ENCODE measurements at regions not wholly inside any gene's neighbourhood (a gene's known extent, or its start where the extent isn't known, plus 50 kb on each side); places are given as distances from the start of the nearest gene placed in this dataset.
"Not testable (repeated sequence)": the region's sequence is repeated elsewhere in the genome, so short reads cannot be mapped to it uniquely, and the experiment has no call there.

GRCh38 chr1:72375226-72375625 is 92.9 kb upstream of the NEGR1 start:
- Histone ChIP-seq H3K4me1 (ENCODE audit: control insufficient read depth, insufficient read depth, low read length) (no peaks in the 10 kb centered on the region), H3K4me3 (ENCODE audit: low read length) (no peak overlapping the region), H3K4me2 (ENCODE audit: low read length) (no peak overlapping the region), H3K9ac (ENCODE audit: low read depth, low read length) (no peak overlapping the region), H3K9me3 (replicated peaks; ENCODE audit: low read length) (no peaks in the 10 kb centered on the region), H3K27me3 (ENCODE audit: control insufficient read depth, insufficient read depth, low read length) (no peaks in the 10 kb centered on the region), H3K36me3 (ENCODE audit: insufficient read depth, low read length) (no peaks in the 10 kb centered on the region)

- H3K4me1 ChIP-seq (ENCODE audit: control insufficient read depth, insufficient read depth, low read length), result peaks cover 4% of the 10 kb centered on the region
- no peaks in the 10 kb centered on the region for H3K9me3 ChIP-seq (replicated peaks; ENCODE audit: low read length)
- H3K4me3 ChIP-seq (ENCODE audit: low read length), result no peak overlapping the region
- H3K9ac ChIP-seq (ENCODE audit: low read depth, low read length), result no peak overlapping the region
- no peaks in the 10 kb centered on the region for H3K36me3 ChIP-seq (ENCODE audit: insufficient read depth, low read length)
- no peak overlapping the region for H3K4me2 ChIP-seq (ENCODE audit: low read length)
- H3K27me3 ChIP-seq (ENCODE audit: control insufficient read depth, insufficient read depth, low read length), result no peaks in the 10 kb centered on the region
Measured at GRCh38 chr1:72371259-72372035, 89.1 kb upstream of the NEGR1 start.

GRCh38 chr1:72370836-72371235 is 88.5 kb upstream of the NEGR1 start:
- H3K4me2 ChIP-seq (ENCODE audit: low read length); H3K36me3 ChIP-seq (ENCODE audit: insufficient read depth, low read length); H3K9me3 ChIP-seq (replicated peaks; ENCODE audit: low read length); H3K9ac ChIP-seq (ENCODE audit: low read depth, low read length); H3K27me3 ChIP-seq (ENCODE audit: control insufficient read depth, insufficient read depth, low read length); H3K4me3 ChIP-seq (ENCODE audit: low read length); H3K4me1 ChIP-seq (ENCODE audit: control insufficient read depth, insufficient read depth, low read length): not testable (repeated sequence)

- Histone ChIP-seq H3K4me3 (ENCODE audit: low read length) (no peak overlapping the region), H3K4me2 (ENCODE audit: low read length) (no peak overlapping the region), H3K9me3 (replicated peaks; ENCODE audit: low read length) (no peaks in the 10 kb centered on the region), H3K9ac (ENCODE audit: low read depth, low read length) (no peak overlapping the region), H3K27me3 (ENCODE audit: control insufficient read depth, insufficient read depth, low read length) (no peaks in the 10 kb centered on the region), H3K4me1 (ENCODE audit: control insufficient read depth, insufficient read depth, low read length) (peaks cover 7% of the 10 kb centered on the region), H3K36me3 (ENCODE audit: insufficient read depth, low read length) (no peaks in the 10 kb centered on the region)
Measured at GRCh38 chr1:72369069-72369757, 86.9 kb upstream of the NEGR1 start.

GRCh38 chr1:72366466-72366865 is 84.1 kb upstream of the NEGR1 start:
- Histone ChIP-seq H3K27me3 (ENCODE audit: control insufficient read depth, insufficient read depth, low read length) (no peaks in the 10 kb centered on the region), H3K36me3 (ENCODE audit: insufficient read depth, low read length) (no peaks in the 10 kb centered on the region), H3K9me3 (replicated peaks; ENCODE audit: low read length) (no peaks in the 10 kb centered on the region), H3K4me3 (ENCODE audit: low read length) (no peak overlapping the region), H3K9ac (ENCODE audit: low read depth, low read length) (no peak overlapping the region), H3K4me2 (ENCODE audit: low read length) (no peak overlapping the region), H3K4me1 (ENCODE audit: control insufficient read depth, insufficient read depth, low read length) (peaks cover 7% of the 10 kb centered on the region)

- H3K4me1 ChIP-seq (ENCODE audit: control insufficient read depth, insufficient read depth, low read length), result peaks cover 7% of the 10 kb centered on the region
- H3K4me2 ChIP-seq (ENCODE audit: low read length), result no peak overlapping the region
- no peaks in the 10 kb centered on the region for H3K27me3 ChIP-seq (ENCODE audit: control insufficient read depth, insufficient read depth, low read length)
- no peaks in the 10 kb centered on the region for H3K36me3 ChIP-seq (ENCODE audit: insufficient read depth, low read length)
- no peaks in the 10 kb centered on the region for H3K9me3 ChIP-seq (replicated peaks; ENCODE audit: low read length)
- H3K9ac ChIP-seq (ENCODE audit: low read depth, low read length), result no peak overlapping the region
- H3K4me3 ChIP-seq (ENCODE audit: low read length), result no peak overlapping the region
Measured at GRCh38 chr1:72365693-72366092, 83.4 kb upstream of the NEGR1 start.

GRCh38 chr1:72362538-72362937 is 80.2 kb upstream of the NEGR1 start:
- H3K9me3 ChIP-seq (replicated peaks; ENCODE audit: low read length), result no peaks in the 10 kb centered on the region
- H3K4me1 ChIP-seq (ENCODE audit: control insufficient read depth, insufficient read depth, low read length), result peaks cover 7% of the 10 kb centered on the region
- H3K36me3 ChIP-seq (ENCODE audit: insufficient read depth, low read length), result no peaks in the 10 kb centered on the region
- H3K27me3 ChIP-seq (ENCODE audit: control insufficient read depth, insufficient read depth, low read length), result no peaks in the 10 kb centered on the region
- H3K4me3 ChIP-seq (ENCODE audit: low read length), result no peak overlapping the region
- H3K9ac ChIP-seq (ENCODE audit: low read depth, low read length), result no peak overlapping the region
- no peak overlapping the region for H3K4me2 ChIP-seq (ENCODE audit: low read length)

- no peaks in the 10 kb centered on the region for H3K27me3 ChIP-seq (ENCODE audit: control insufficient read depth, insufficient read depth, low read length)
- no peak overlapping the region for H3K9ac ChIP-seq (ENCODE audit: low read depth, low read length)
- H3K36me3 ChIP-seq (ENCODE audit: insufficient read depth, low read length), result no peaks in the 10 kb centered on the region
- no peak overlapping the region for H3K4me2 ChIP-seq (ENCODE audit: low read length)
- no peak overlapping the region for H3K4me3 ChIP-seq (ENCODE audit: low read length)
- H3K4me1 ChIP-seq (ENCODE audit: control insufficient read depth, insufficient read depth, low read length), result no peaks in the 10 kb centered on the region
- no peaks in the 10 kb centered on the region for H3K9me3 ChIP-seq (replicated peaks; ENCODE audit: low read length)
Measured at GRCh38 chr1:72357411-72357810, 75.1 kb upstream of the NEGR1 start.

- H3K9me3 ChIP-seq (replicated peaks; ENCODE audit: low read length), result no peaks in the 10 kb centered on the region
- no peak overlapping the region for H3K4me3 ChIP-seq (ENCODE audit: low read length)
- H3K4me2 ChIP-seq (ENCODE audit: low read length), result no peak overlapping the region
- H3K27me3 ChIP-seq (ENCODE audit: control insufficient read depth, insufficient read depth, low read length), result no peaks in the 10 kb centered on the region
- no peak overlapping the region for H3K9ac ChIP-seq (ENCODE audit: low read depth, low read length)
- H3K36me3 ChIP-seq (ENCODE audit: insufficient read depth, low read length), result no peaks in the 10 kb centered on the region
- H3K4me1 ChIP-seq (ENCODE audit: control insufficient read depth, insufficient read depth, low read length), result no peaks in the 10 kb centered on the region
Measured at GRCh38 chr1:72355899-72356298, 73.6 kb upstream of the NEGR1 start.

- H3K4me3 ChIP-seq (ENCODE audit: low read length), result no peak overlapping the region
- H3K9ac ChIP-seq (ENCODE audit: low read depth, low read length), result no peak overlapping the region
- H3K27me3 ChIP-seq (ENCODE audit: control insufficient read depth, insufficient read depth, low read length), result no peaks in the 10 kb centered on the region
- no peaks in the 10 kb centered on the region for H3K4me1 ChIP-seq (ENCODE audit: control insufficient read depth, insufficient read depth, low read length)
- no peaks in the 10 kb centered on the region for H3K36me3 ChIP-seq (ENCODE audit: insufficient read depth, low read length)
- no peak overlapping the region for H3K4me2 ChIP-seq (ENCODE audit: low read length)
- no peaks in the 10 kb centered on the region for H3K9me3 ChIP-seq (replicated peaks; ENCODE audit: low read length)
Measured at GRCh38 chr1:72341661-72342060, 59.3 kb upstream of the NEGR1 start.

- Histone ChIP-seq H3K27me3 (ENCODE audit: control insufficient read depth, insufficient read depth, low read length) (no peaks in the 10 kb centered on the region), H3K9me3 (replicated peaks; ENCODE audit: low read length) (no peaks in the 10 kb centered on the region), H3K9ac (ENCODE audit: low read depth, low read length) (no peak overlapping the region), H3K4me2 (ENCODE audit: low read length) (no peak overlapping the region), H3K4me3 (ENCODE audit: low read length) (no peak overlapping the region), H3K36me3 (ENCODE audit: insufficient read depth, low read length) (no peaks in the 10 kb centered on the region), H3K4me1 (ENCODE audit: control insufficient read depth, insufficient read depth, low read length) (no peaks in the 10 kb centered on the region)
Measured at GRCh38 chr1:72336776-72337175, 54.4 kb upstream of the NEGR1 start.
